Colonic mucosa (tissue), 4 donors: ENCODE measurements at regions not wholly inside any gene's neighbourhood (a gene's known extent, or its start where the extent isn't known, plus 50 kb on each side); places are given as distances from the start of the nearest gene placed in this dataset.

Source experiments
- DNase-seq: peaks from one replicate; pipeline ENCODE4 v3.0.0-alpha.2; 2020
- H3K27ac ChIP-seq: fragments of 200-600 bp; one replicate; pipeline ENCODE4 v1.8.0; 2021
- H3K27me3 ChIP-seq: fragments of 200-600 bp; one replicate; pipeline ENCODE4 v1.8.0; 2021
- H3K36me3 ChIP-seq: fragments of 200-600 bp; one replicate; pipeline ENCODE4 v1.8.0; 2021
- H3K4me1 ChIP-seq: fragments of 200-600 bp; one replicate; pipeline ENCODE4 v1.8.0; 2021; ENCODE audit warnings: mild to moderate bottlenecking
- H3K4me3 ChIP-seq: fragments of 200-600 bp; one replicate; pipeline ENCODE4 v1.8.0; 2021
- H3K9ac ChIP-seq, 2 donors: one replicate each; pipeline ENCODE4 v1.7.0; 2013; ENCODE audit warnings: control low read depth in 2 of 2, low read depth in 2 of 2, low read length in 2 of 2
- H3K9me3 ChIP-seq: fragments of 200-600 bp; one replicate; pipeline ENCODE4 v1.8.0; 2021
- intact Hi-C: fragments of 100-400 bp; cut with DNase I; formaldehyde crosslinking; loops from one replicate; pipeline ENCODE4 v1.14.1; 2022
- TF ChIP-seq, protein P1 (sequence below): fragments of 200-600 bp; IDR thresholded peaks from one replicate; pipeline ENCODE4 v1.8.0; 2022; ENCODE audit warnings: antibody characterized with exemption, mild to moderate bottlenecking
- donor health status: healthy.
- donor health status: DM: no; HTN: no; CAD: no.
- donor health status: DM: no; HTN: no; CAD: no.

DNA sequence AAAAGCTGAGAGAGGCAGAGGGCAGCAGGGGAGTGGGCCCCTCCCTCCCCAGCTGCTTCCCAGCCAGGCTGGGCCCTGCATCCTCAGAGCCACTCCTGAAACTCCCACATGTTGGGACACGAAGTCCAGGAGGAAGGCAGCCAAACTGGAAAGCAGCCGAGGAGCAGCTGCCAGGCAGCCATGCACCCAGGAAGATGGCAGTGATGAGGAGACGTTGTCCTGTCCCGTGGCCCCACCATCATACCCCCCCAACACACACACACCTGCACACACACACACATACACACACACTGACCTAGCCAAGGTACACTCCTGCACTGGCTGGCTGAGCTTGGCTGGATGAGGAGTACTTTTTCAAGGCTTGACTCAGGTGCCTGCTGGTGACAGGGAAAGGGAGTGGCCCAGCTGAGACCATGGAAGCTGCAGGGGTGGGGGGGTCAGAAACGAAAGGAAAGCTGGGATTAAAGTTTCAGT, 106.0 kb downstream of the CYP26B1 start:
- no peak for DNase-seq
- no peak overlapping the region for H3K4me3 ChIP-seq
- H3K27me3 ChIP-seq = no peaks in the 10 kb centered on the region
- H3K4me1 ChIP-seq = no peaks in the 10 kb centered on the region
- H3K9ac ChIP-seq = no peak overlapping the region
- TF ChIP-seq, protein P1, sequence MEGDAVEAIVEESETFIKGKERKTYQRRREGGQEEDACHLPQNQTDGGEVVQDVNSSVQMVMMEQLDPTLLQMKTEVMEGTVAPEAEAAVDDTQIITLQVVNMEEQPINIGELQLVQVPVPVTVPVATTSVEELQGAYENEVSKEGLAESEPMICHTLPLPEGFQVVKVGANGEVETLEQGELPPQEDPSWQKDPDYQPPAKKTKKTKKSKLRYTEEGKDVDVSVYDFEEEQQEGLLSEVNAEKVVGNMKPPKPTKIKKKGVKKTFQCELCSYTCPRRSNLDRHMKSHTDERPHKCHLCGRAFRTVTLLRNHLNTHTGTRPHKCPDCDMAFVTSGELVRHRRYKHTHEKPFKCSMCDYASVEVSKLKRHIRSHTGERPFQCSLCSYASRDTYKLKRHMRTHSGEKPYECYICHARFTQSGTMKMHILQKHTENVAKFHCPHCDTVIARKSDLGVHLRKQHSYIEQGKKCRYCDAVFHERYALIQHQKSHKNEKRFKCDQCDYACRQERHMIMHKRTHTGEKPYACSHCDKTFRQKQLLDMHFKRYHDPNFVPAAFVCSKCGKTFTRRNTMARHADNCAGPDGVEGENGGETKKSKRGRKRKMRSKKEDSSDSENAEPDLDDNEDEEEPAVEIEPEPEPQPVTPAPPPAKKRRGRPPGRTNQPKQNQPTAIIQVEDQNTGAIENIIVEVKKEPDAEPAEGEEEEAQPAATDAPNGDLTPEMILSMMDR = no peak
- no peaks in the 10 kb centered on the region for H3K9me3 ChIP-seq
- no peaks in the 10 kb centered on the region for H3K36me3 ChIP-seq
- H3K27ac ChIP-seq = no peak overlapping the region
- intact Hi-C loops = no loop called here

DNA sequence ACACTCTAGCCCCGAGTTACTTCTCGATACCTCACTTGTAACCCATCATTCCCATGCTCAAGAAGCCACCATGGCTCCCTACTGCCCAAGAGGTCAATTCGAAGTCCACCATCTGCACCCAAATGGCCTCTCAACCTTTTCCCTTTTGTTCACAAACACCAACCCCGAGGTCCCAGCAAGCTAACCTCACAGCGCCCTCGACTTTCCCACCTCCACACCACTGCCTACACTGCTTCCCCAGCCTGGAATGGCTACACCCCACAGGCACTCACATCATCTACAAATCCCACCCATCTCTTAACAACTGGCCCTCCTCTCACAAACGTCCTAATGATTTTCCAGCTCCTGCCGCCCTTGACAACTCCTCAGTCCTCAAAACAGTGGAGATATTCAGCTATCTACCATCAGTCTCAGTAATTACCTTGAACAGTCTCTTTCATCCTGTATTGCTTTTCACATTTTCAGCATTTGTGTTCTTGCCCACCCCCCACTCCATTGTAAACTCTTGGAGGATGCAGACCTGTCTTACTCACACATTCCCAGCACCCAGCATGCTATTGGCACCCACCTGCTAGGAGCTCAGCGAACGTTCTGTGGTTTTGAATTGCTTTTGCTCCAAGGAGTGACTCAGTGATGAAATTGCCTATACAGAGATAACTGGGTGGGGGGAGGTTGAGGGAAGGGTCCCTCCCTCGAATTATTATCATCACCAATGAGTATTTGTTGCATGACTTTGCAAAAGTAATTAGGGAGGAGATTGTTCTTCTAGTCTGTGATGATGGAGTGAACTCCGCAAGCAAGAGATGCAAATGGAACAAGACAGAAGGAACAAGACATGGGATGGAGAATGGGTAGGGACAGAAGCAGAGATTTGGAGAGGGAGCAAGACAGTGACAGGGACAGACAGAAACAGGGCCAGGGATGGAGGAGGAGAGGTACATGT, 106.8 kb downstream of the CYP26B1 start:
- TF ChIP-seq, protein P1 = no peak
- Histone ChIP-seq H3K36me3 (no peaks in the 10 kb centered on the region), H3K27ac (no peak overlapping the region), H3K9ac (no peak overlapping the region), H3K4me1 (no peaks in the 10 kb centered on the region), H3K4me3 (no peak overlapping the region), H3K9me3 (no peaks in the 10 kb centered on the region), H3K27me3 (no peaks in the 10 kb centered on the region)
- intact Hi-C loops = no loop called here
- no peak for DNase-seq

DNA sequence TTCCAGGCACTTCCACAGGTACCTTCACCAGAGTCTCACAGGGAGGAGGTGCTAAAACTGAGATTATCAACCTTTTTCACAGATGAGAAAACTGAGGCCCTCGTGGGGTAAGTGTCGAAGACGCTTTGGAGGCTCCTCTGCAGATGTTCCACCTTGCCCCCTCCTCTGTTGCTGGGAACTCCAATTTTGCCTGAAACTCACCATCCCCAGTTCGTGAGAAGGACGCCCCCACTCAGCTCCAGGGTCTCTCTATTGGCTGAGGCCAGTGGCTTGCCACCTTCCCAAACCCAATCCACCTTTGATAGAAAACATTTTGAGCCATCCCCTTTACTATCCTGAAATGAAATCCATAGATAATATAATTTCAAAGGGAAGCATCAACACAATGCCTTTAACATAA, 109.1 kb downstream of the CYP26B1 start:
- intact Hi-C loops = no loop called here
- H3K27ac ChIP-seq = no peak overlapping the region
- H3K9ac ChIP-seq = no peak overlapping the region
- TF ChIP-seq, protein P1 = no peak
- H3K36me3 ChIP-seq = no peaks in the 10 kb centered on the region
- no peak for DNase-seq
- H3K27me3 ChIP-seq = no peaks in the 10 kb centered on the region
- no peaks in the 10 kb centered on the region for H3K9me3 ChIP-seq
- H3K4me3 ChIP-seq = no peak overlapping the region
- H3K4me1 ChIP-seq = no peaks in the 10 kb centered on the region

DNA sequence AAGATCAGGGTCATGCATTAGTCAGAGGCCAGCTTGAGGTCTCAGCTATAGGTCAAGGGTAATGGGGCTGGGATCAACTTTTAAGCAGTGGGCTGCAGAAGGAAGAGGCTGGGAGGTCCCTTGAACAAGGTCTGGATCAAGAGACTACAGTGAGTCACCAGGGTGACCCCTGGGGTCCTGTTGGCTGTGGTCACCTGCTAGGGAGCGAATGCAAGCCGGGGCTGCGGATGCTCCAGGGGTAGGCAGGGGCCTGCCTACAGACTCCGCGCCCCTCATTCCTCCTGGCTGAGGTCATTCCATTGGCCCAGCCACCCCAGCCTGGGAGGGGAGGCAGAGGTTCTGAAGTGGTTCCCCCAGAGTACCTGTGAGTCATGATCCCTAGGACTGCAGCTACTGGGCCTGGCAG, 110.4 kb downstream of the CYP26B1 start:
- no peaks in the 10 kb centered on the region for H3K27me3 ChIP-seq
- intact Hi-C loops = no loop called here
- H3K27ac ChIP-seq = no peak overlapping the region
- H3K4me1 ChIP-seq = no peaks in the 10 kb centered on the region
- no peaks in the 10 kb centered on the region for H3K36me3 ChIP-seq
- H3K9ac ChIP-seq = no peak overlapping the region
- no peak for DNase-seq
- TF ChIP-seq, protein P1 = no peak
- H3K4me3 ChIP-seq = no peak overlapping the region
- H3K9me3 ChIP-seq = no peaks in the 10 kb centered on the region

DNA sequence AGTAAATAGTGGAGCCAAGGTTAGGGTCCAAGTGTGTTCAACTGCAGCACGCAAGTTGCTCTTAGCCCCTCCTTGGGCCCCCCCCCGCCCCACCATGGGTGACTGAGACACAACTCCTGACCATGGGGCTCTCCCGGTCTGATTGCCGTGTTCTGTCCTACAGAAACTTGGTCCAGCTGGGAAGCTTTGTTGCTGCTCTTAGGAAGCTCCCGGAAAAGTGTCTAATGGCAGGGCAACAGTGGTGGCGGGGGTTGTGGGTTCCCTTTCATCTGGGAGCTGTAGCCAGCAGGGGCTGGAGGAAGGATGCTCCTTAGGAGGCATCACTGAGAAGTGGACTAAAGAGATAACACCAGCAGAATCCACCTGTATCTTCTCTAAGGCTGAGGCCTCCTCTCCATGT, 111.1 kb downstream of the CYP26B1 start:
- TF ChIP-seq, protein P1 = no peak
- intact Hi-C loops = no loop called here
- no peaks in the 10 kb centered on the region for H3K4me1 ChIP-seq
- H3K9me3 ChIP-seq = no peaks in the 10 kb centered on the region
- no peak for DNase-seq
- no peak overlapping the region for H3K9ac ChIP-seq
- no peak overlapping the region for H3K27ac ChIP-seq
- H3K36me3 ChIP-seq = no peaks in the 10 kb centered on the region
- H3K4me3 ChIP-seq = no peak overlapping the region
- no peaks in the 10 kb centered on the region for H3K27me3 ChIP-seq
